ENCODE measurements at regions not wholly inside any gene's neighbourhood (a gene's known extent, or its start where the extent isn't known, plus 50 kb on each side); places are given as distances from the start of the nearest gene placed in this dataset.

DNA sequence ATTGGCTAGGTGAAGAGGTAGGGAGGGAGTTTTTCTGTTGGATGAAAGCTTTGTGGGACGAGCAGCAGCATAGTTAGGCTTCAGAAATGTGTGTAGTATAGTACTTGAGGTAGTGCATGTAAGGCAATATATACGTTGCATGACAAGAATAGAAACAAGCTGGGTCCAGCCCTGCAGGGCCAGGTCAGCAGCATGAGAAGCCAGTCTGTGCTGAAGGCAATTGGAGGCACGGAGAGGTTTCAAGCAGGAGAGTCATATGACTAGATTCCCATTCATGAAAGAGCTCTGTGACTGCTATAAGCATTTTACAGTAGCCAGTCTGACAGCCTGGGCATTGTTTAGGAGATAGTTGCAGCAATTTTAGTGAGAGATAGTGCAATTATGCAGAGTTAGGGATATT lies 84.2 kb upstream of the DSCAM start:
- TF ChIP-seq, protein P1, sequence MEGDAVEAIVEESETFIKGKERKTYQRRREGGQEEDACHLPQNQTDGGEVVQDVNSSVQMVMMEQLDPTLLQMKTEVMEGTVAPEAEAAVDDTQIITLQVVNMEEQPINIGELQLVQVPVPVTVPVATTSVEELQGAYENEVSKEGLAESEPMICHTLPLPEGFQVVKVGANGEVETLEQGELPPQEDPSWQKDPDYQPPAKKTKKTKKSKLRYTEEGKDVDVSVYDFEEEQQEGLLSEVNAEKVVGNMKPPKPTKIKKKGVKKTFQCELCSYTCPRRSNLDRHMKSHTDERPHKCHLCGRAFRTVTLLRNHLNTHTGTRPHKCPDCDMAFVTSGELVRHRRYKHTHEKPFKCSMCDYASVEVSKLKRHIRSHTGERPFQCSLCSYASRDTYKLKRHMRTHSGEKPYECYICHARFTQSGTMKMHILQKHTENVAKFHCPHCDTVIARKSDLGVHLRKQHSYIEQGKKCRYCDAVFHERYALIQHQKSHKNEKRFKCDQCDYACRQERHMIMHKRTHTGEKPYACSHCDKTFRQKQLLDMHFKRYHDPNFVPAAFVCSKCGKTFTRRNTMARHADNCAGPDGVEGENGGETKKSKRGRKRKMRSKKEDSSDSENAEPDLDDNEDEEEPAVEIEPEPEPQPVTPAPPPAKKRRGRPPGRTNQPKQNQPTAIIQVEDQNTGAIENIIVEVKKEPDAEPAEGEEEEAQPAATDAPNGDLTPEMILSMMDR (IDR thresholded peaks at IDR 0.05; ENCODE audit: control extremely low read depth in 1 of 3, insufficient read depth in 1 of 3, low read depth in 1 of 3, low read length in 3 of 3) = no peak
- TF ChIP-seq PHF8 (conservative IDR thresholded peaks at IDR 0.05; ENCODE audit: low read depth, low read length) = no peak
- TF ChIP-seq EGR1 (IDR thresholded peaks at IDR 0.05; ENCODE audit: borderline replicate concordance, low read depth, low read length) = no peak
- TF ChIP-seq POLR2AphosphoS5 (IDR thresholded peaks at IDR 0.05; ENCODE audit: low read depth, low read length) = no peak
- TF ChIP-seq TAF7 (optimal IDR thresholded peaks at IDR 0.05; ENCODE audit: borderline replicate concordance, low read depth, low read length) = no peak
- no peak for TF ChIP-seq KDM5A (IDR thresholded peaks at IDR 0.05; ENCODE audit: low read length)
- no peak for TF ChIP-seq EP300 (IDR thresholded peaks at IDR 0.05; ENCODE audit: borderline replicate concordance in 1 of 2, low read depth in 2 of 2, low read length in 2 of 2)
- TF ChIP-seq TBP (IDR thresholded peaks at IDR 0.05; ENCODE audit: low read depth, low read length) = no peak
- TF ChIP-seq CEBPB (IDR thresholded peaks at IDR 0.05; ENCODE audit: low read depth, low read length) = no peak
- TF ChIP-seq SIX5 (IDR thresholded peaks at IDR 0.05; ENCODE audit: low read depth, low read length) = no peak
- TF ChIP-seq SIRT6 (IDR thresholded peaks at IDR 0.05; ENCODE audit: low read length) = no peak

Data from H1 (cell line).